HCT116 (cell line): ENCODE measurements at regions not wholly inside any gene's neighbourhood (a gene's known extent, or its start where the extent isn't known, plus 50 kb on each side); places are given as distances from the start of the nearest gene placed in this dataset.

Experiments used
- ATAC-seq: fragments of 200-7000 bp; cut with Tn5 transposase; 2 replicates; pipeline ENCODE4 v1.9.1; 2020; ENCODE audit warnings: mild to moderate bottlenecking, moderate library complexity
- BruUV-seq: library from RNA; stranded (reverse); fragments of 400-500 nt; replicated peaks from 2 replicates; lab custom pipeline; 2021; lab: Mats Ljungman, UMichigan
- CTCF ChIA-PET: fragments of 300-600 bp; sonication (Branson Sonifier 250); formaldehyde crosslinking; loops from one replicate; lab custom pipeline; 2021; ENCODE audit warnings: antibody characterized with exemption; lab: Charles Lee
- POLR2A ChIA-PET: fragments of 300-600, 350-600 bp; sonication (Branson Sonifier 250); formaldehyde crosslinking; loops from one replicate; lab custom pipeline; 2021; ENCODE audit warnings: antibody characterized with exemption; lab: Charles Lee
- RAD21 ChIA-PET, 2 experiments: fragments of 300-600 bp; sonication (Branson Sonifier 250); formaldehyde crosslinking; loops; one replicate each; lab custom pipeline; 2023; ENCODE audit warnings: low total read pairs in 2 of 2; ENCODE audit not compliant: uncharacterized antibody in 2 of 2, unreplicated experiment in 2 of 2, low non-redundant PET in 1 of 2; lab: Charles Lee
- DNase-seq: peaks from one replicate; pipeline ENCODE4 v3.0.0-alpha.2; 2010; ENCODE audit warnings: low read depth, low spot score
- H2AFZ ChIP-seq: fragments of 200-600 bp; shearing (Covaris generic), sonication (generic); 2 replicates; pipeline ENCODE4 v1.6.1; 2017; ENCODE audit warnings: low read depth, mixed run types, mixed read lengths, antibody characterized with exemption, low read length; ENCODE audit not compliant: poor library complexity, severe bottlenecking
- H3K27ac ChIP-seq: 2 replicates; pipeline ENCODE4 v1.5.1; 2012; ENCODE audit warnings: low read depth, low read length
- H3K27me3 ChIP-seq: fragments of 200-600 bp; sonication (generic); 2 replicates; pipeline ENCODE4 v1.6.1; 2016; ENCODE audit warnings: mixed run types, low read length, mixed read lengths; ENCODE audit not compliant: insufficient read depth
- H3K36me3 ChIP-seq, 2 experiments: fragments of 200-500 bp in 1 of 2; fragments of 200-600 bp in 1 of 2; sonication (Bioruptor generic) in 1 of 2; sonication (generic) in 1 of 2; 2 replicates each; pipeline versions ENCODE4 v1.5.1 to v1.6.1; 2014 to 2016; ENCODE audit warnings: low read length in 2 of 2, inconsistent platforms in 1 of 2, mixed read lengths in 1 of 2, mixed run types in 1 of 2; ENCODE audit not compliant: insufficient read depth in 2 of 2, control insufficient read depth in 1 of 2
- H3K4me1 ChIP-seq, 2 experiments: fragments of 200-600 bp in 1 of 2; sonication (generic) in 1 of 2; 2 replicates each; pipeline versions ENCODE4 v1.5.1 to v1.6.1; 2012 to 2017; ENCODE audit warnings: low read length in 2 of 2, inconsistent platforms in 1 of 2, mild to moderate bottlenecking in 1 of 2, mixed read lengths in 1 of 2, mixed run types in 1 of 2, moderate library complexity in 1 of 2; ENCODE audit not compliant: insufficient read depth in 2 of 2, control insufficient read depth in 1 of 2
- H3K4me2 ChIP-seq: fragments of 200-600 bp; sonication (generic); 2 replicates; pipeline ENCODE4 v1.6.1; 2017; ENCODE audit warnings: mixed run types, low read length, mixed read lengths
- H3K4me3 ChIP-seq, 2 experiments: fragments of 200-600 bp in 1 of 2; sonication (generic) in 1 of 2; replicated peaks in 1 of 2; 2 replicates each; pipeline ENCODE4 v1.5.1; 2011 to 2016; ENCODE audit warnings: low read length in 2 of 2, control low read depth in 1 of 2, low read depth in 1 of 2, mild to moderate bottlenecking in 1 of 2, mixed read lengths in 1 of 2, mixed run types in 1 of 2
- H3K79me2 ChIP-seq: fragments of 200-600 bp; sonication (generic); 2 replicates; pipeline ENCODE4 v1.6.1; 2017; ENCODE audit warnings: mild to moderate bottlenecking, mixed run types, low read length, moderate library complexity, mixed read lengths; ENCODE audit not compliant: insufficient read depth
- H3K9ac ChIP-seq: fragments of 200-600 bp; sonication (generic); 2 replicates; pipeline ENCODE4 v1.6.1; 2016; ENCODE audit warnings: low read length, mixed read lengths
- H3K9me2 ChIP-seq: fragments of 200-600 bp; sonication (generic), shearing (Covaris generic); 2 replicates; pipeline ENCODE4 v1.6.1; 2017; ENCODE audit warnings: mixed run types, mild to moderate bottlenecking, moderate library complexity; ENCODE audit not compliant: insufficient read depth
- H3K9me3 ChIP-seq, 2 experiments: fragments of 200-500 bp in 1 of 2; fragments of 200-600 bp in 1 of 2; sonication (Bioruptor generic) in 1 of 2; sonication (generic) in 1 of 2; 2 replicates each; pipeline ENCODE4 v1.6.1; 2014 to 2017; ENCODE audit warnings: low read length in 2 of 2, mixed read lengths in 2 of 2, inconsistent platforms in 1 of 2, low read depth in 1 of 2, mild to moderate bottlenecking in 1 of 2, mixed run types in 1 of 2, moderate library complexity in 1 of 2; ENCODE audit not compliant: control insufficient read depth in 1 of 2, insufficient read depth in 1 of 2
- H4K20me1 ChIP-seq: fragments of 200-600 bp; sonication (generic), shearing (Covaris generic); 2 replicates; pipeline ENCODE4 v1.6.1; 2017; ENCODE audit warnings: mixed run types, mild to moderate bottlenecking, moderate library complexity; ENCODE audit not compliant: insufficient read depth
- CBX3 ChIP-seq: IDR thresholded peaks from 2 replicates; pipeline ENCODE4 v1.6.1; 2012; ENCODE audit warnings: low read depth
- CEBPB ChIP-seq: IDR thresholded peaks from 2 replicates; pipeline ENCODE4 v1.6.1; 2012; ENCODE audit warnings: low read depth
- EGR1 ChIP-seq: IDR thresholded peaks from 2 replicates; pipeline ENCODE4 v1.6.1; 2012; ENCODE audit warnings: low read depth
- EZH2 ChIP-seq: fragments of 200-600 bp; sonication (generic); IDR thresholded peaks from 2 replicates; pipeline ENCODE4 v1.6.1; 2017; ENCODE audit warnings: antibody characterized with exemption, mixed run types
- EZH2phosphoT487 ChIP-seq: fragments of 200-600 bp; IDR thresholded peaks from 2 replicates; pipeline ENCODE4 v1.6.1; 2018; ENCODE audit warnings: antibody characterized with exemption, borderline replicate concordance
- FOSL1 ChIP-seq: IDR thresholded peaks from 2 replicates; pipeline ENCODE4 v1.6.1; 2012; ENCODE audit warnings: low read depth
- JUND ChIP-seq: IDR thresholded peaks from 2 replicates; pipeline ENCODE4 v1.6.1; 2012
- POLR2A ChIP-seq: IDR thresholded peaks from 2 replicates; pipeline ENCODE4 v1.7.0; 2011; ENCODE audit warnings: borderline replicate concordance; ENCODE audit not compliant: insufficient read depth, insufficient read length; ENCODE audit errors: extremely low read depth
- POLR2AphosphoS5 ChIP-seq: IDR thresholded peaks from 2 replicates; pipeline ENCODE4 v1.6.1; 2011; ENCODE audit warnings: mild to moderate bottlenecking, low read depth, low read length, moderate library complexity
- RAD21 ChIP-seq: IDR thresholded peaks from 2 replicates; pipeline ENCODE4 v1.6.1; 2012; ENCODE audit warnings: low read depth, mild to moderate bottlenecking
- SIN3A ChIP-seq: IDR thresholded peaks from 2 replicates; pipeline ENCODE4 v1.6.1; 2012; ENCODE audit warnings: low read depth
- SRF ChIP-seq: IDR thresholded peaks from 2 replicates; pipeline ENCODE4 v1.6.1; 2012; ENCODE audit warnings: low read depth
- TCF7L2 ChIP-seq: IDR thresholded peaks from 2 replicates; pipeline ENCODE4 v1.7.0; 2011; ENCODE audit warnings: borderline replicate concordance, inconsistent platforms; ENCODE audit not compliant: insufficient read depth, insufficient read length; ENCODE audit errors: extremely low read depth
- YY1 ChIP-seq: IDR thresholded peaks from 2 replicates; pipeline ENCODE4 v1.6.1; 2011; ENCODE audit warnings: low read length, low read depth, moderate library complexity, mild to moderate bottlenecking; ENCODE audit not compliant: insufficient replicate concordance; ENCODE audit errors: extremely low read depth
- ZFX ChIP-seq: fragments of 450-650 bp; IDR thresholded peaks from 2 replicates; pipeline ENCODE4 v1.6.1; 2017
- ZNF274 ChIP-seq: fragments of 200-500 bp; sonication (Bioruptor generic); IDR thresholded peaks from 2 replicates; pipeline ENCODE4 v1.6.1; 2014; ENCODE audit warnings: mild to moderate bottlenecking, low read depth, low read length, inconsistent platforms
- intact Hi-C: fragments of 100-400 bp; cut with micrococcal nuclease; formaldehyde crosslinking; loops from 2 replicates; pipeline ENCODE4 v1.10.0; 2022
- TF ChIP-seq, protein P1 (sequence below), 3 experiments: fragments of 200-600 bp in 1 of 3; sonication (generic) in 1 of 3; IDR thresholded peaks in 2 of 3; conservative IDR thresholded peaks in 1 of 3; 2 replicates each; pipeline ENCODE4 v1.5.1; 2012 to 2017; ENCODE audit warnings: low read depth in 2 of 3, low read length in 2 of 3, antibody characterized with exemption in 1 of 3, borderline replicate concordance in 1 of 3, control low read depth in 1 of 3, mild to moderate bottlenecking in 1 of 3, mixed read lengths in 1 of 3, mixed run types in 1 of 3, moderate library complexity in 1 of 3; ENCODE audit not compliant: insufficient read depth in 1 of 3
- TF ChIP-seq, protein P2 (sequence below): IDR thresholded peaks from 2 replicates; pipeline ENCODE4 v1.6.1; 2012
- TF ChIP-seq, protein P3 (sequence below): IDR thresholded peaks from 2 replicates; pipeline ENCODE4 v1.6.1; 2012
- TF ChIP-seq, protein P4 (sequence below): IDR thresholded peaks from 2 replicates; pipeline ENCODE4 v1.6.1; 2011; ENCODE audit warnings: mild to moderate bottlenecking, low read length, moderate library complexity; ENCODE audit not compliant: insufficient replicate concordance; ENCODE audit errors: extremely low read depth

DNA sequence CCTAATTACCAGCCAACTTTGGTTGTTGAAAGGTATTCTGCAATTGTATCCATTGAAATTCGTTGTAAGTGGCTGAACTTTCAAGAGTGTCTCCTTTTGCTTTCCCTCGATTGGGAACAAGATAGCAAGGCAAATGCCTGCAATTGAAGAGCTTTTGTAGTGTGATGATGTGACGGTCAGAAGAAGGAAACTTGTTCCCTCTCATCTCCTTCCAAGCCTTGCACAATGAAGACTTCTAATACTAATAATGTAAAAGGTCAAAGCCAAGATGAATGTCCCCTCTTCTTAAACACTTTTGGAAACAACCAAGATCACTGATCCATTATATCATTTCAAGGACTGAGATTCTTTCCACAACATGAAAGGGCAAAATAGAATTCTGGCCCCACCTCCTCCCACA is 101.9 kb upstream of the LMCD1 start:
- no peak overlapping the region for H3K4me3 ChIP-seq
- H3K9ac ChIP-seq: no peak overlapping the region
- BruUV-seq: no TSS peak
- H3K79me2 ChIP-seq: no peaks in the 10 kb centered on the region
- no peak for DNase-seq
- ChIA-PET POLR2A (no interaction called here), CTCF (no interaction called here), RAD21 (no interaction called here)
- H2AFZ ChIP-seq: no peak overlapping the region
- H3K36me3 ChIP-seq: no peaks in the 10 kb centered on the region
- intact Hi-C loops: no loop called here
- no peak for ATAC-seq
- no peak for TF ChIP-seq SIN3A
- TF ChIP-seq CEBPB: no peak
- no peak for TF ChIP-seq POLR2A
- TF ChIP-seq ZNF274: no peak
- TF ChIP-seq CBX3: no peak
- TF ChIP-seq, protein P1, sequence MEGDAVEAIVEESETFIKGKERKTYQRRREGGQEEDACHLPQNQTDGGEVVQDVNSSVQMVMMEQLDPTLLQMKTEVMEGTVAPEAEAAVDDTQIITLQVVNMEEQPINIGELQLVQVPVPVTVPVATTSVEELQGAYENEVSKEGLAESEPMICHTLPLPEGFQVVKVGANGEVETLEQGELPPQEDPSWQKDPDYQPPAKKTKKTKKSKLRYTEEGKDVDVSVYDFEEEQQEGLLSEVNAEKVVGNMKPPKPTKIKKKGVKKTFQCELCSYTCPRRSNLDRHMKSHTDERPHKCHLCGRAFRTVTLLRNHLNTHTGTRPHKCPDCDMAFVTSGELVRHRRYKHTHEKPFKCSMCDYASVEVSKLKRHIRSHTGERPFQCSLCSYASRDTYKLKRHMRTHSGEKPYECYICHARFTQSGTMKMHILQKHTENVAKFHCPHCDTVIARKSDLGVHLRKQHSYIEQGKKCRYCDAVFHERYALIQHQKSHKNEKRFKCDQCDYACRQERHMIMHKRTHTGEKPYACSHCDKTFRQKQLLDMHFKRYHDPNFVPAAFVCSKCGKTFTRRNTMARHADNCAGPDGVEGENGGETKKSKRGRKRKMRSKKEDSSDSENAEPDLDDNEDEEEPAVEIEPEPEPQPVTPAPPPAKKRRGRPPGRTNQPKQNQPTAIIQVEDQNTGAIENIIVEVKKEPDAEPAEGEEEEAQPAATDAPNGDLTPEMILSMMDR (IDR thresholded peaks at IDR 0.05 in 2 of 3, conservative IDR thresholded peaks at IDR 0.05 in 1 of 3; ENCODE audit: borderline replicate concordance in 1 of 3, insufficient read depth in 1 of 3, low read depth in 2 of 3, low read length in 2 of 3): no peak
- no peak for TF ChIP-seq EGR1
- TF ChIP-seq EZH2phosphoT487: no peak
- TF ChIP-seq JUND: no peak
- TF ChIP-seq, protein P2, sequence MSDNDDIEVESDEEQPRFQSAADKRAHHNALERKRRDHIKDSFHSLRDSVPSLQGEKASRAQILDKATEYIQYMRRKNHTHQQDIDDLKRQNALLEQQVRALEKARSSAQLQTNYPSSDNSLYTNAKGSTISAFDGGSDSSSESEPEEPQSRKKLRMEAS: no peak
- TF ChIP-seq YY1: no peak
- TF ChIP-seq, protein P3, sequence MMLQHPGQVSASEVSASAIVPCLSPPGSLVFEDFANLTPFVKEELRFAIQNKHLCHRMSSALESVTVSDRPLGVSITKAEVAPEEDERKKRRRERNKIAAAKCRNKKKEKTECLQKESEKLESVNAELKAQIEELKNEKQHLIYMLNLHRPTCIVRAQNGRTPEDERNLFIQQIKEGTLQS: no peak
- TF ChIP-seq EZH2: no peak
- TF ChIP-seq SRF: no peak
- TF ChIP-seq ZFX: no peak
- TF ChIP-seq RAD21: no peak
- TF ChIP-seq TCF7L2: no peak
- no peak for TF ChIP-seq POLR2AphosphoS5
- no peak for TF ChIP-seq FOSL1
- TF ChIP-seq, protein P4, sequence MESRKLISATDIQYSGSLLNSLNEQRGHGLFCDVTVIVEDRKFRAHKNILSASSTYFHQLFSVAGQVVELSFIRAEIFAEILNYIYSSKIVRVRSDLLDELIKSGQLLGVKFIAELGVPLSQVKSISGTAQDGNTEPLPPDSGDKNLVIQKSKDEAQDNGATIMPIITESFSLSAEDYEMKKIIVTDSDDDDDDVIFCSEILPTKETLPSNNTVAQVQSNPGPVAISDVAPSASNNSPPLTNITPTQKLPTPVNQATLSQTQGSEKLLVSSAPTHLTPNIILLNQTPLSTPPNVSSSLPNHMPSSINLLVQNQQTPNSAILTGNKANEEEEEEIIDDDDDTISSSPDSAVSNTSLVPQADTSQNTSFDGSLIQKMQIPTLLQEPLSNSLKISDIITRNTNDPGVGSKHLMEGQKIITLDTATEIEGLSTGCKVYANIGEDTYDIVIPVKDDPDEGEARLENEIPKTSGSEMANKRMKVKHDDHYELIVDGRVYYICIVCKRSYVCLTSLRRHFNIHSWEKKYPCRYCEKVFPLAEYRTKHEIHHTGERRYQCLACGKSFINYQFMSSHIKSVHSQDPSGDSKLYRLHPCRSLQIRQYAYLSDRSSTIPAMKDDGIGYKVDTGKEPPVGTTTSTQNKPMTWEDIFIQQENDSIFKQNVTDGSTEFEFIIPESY: no peak
- H3K27ac ChIP-seq: no peak overlapping the region
- no peaks in the 10 kb centered on the region for H4K20me1 ChIP-seq
- H3K4me2 ChIP-seq: no peak overlapping the region
- no peaks in the 10 kb centered on the region for H3K9me3 ChIP-seq
- no peaks in the 10 kb centered on the region for H3K9me2 ChIP-seq
- H3K4me1 ChIP-seq: no peaks in the 10 kb centered on the region
- peaks cover 25% of the 10 kb centered on the region for H3K27me3 ChIP-seq
